HG03575 (cell line): ENCODE measurements at regions not wholly inside any gene's neighbourhood (a gene's known extent, or its start where the extent isn't known, plus 50 kb on each side); places are given as distances from the start of the nearest gene placed in this dataset.
"Not testable (repeated sequence)": the region's sequence is repeated elsewhere in the genome, so short reads cannot be mapped to it uniquely, and the experiment has no call there.

Source experiments
- ATAC-seq: cut with Tn5 transposase; IDR thresholded peaks from one replicate; pipeline ENCODE4 v1.9.1; 2021; ENCODE audit not compliant: unreplicated experiment, insufficient number of reproducible peaks, low FRiP score; ENCODE audit errors: extremely low read depth

DNA sequence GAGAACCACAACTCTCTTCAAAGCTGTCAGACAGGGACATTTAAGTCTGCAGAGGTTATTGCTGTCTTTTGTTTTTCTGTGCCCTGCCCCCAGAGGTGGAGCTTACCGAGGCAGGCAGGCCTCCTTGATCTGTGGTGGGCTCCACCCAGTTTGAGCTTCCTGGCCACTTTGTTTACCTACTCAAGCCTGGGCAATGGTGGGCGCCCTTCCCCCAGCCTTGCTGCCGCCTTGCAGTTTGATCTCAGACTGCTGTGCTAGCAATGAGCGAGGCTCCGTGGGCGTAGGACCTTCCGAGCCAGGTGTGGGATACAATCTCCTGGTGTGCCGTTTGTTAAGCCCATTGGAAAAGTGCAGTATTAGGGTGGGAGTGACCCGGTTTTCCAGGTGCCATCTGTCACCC lies 822.1 kb downstream of the KCNMA1 start:
- ATAC-seq = not testable (repeated sequence)

DNA sequence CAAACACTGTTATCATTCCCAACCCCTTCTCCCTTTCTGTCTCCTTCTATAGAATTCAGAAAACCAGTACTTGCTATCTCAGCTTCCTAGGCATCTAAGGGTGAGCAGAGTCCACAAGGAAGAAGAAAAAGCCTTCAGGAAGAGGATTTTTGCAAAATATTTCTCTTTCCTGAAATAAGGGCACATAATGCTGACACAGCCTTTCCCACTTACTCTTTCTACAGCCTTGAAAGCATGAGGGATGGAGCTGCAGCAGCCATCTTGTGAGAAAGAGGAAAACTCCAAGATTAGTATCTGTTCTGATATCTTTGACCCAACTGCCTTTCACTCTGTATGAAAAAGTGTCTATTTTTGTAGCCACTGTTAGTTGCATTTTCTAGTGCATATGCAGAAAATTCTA lies 826.2 kb downstream of the KCNMA1 start:
- ATAC-seq = no peak

DNA sequence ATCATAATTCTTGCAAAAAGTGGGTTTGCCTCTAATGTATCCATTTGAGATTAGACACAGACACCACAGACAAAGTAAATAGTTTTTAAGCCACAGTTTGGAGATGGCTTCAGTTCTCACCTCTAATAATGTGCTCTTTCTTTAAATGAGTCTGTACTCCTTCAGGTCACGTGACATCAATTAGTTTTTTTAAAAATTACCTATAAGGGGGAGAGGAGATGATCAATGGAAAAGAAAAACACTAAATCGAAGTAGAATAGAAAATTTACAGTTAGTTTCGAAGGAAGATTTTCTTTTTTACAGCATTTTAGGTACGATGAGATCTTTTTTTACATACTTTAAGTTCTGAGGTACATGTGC lies 849.2 kb downstream of the KCNMA1 start:
- no peak for ATAC-seq

DNA sequence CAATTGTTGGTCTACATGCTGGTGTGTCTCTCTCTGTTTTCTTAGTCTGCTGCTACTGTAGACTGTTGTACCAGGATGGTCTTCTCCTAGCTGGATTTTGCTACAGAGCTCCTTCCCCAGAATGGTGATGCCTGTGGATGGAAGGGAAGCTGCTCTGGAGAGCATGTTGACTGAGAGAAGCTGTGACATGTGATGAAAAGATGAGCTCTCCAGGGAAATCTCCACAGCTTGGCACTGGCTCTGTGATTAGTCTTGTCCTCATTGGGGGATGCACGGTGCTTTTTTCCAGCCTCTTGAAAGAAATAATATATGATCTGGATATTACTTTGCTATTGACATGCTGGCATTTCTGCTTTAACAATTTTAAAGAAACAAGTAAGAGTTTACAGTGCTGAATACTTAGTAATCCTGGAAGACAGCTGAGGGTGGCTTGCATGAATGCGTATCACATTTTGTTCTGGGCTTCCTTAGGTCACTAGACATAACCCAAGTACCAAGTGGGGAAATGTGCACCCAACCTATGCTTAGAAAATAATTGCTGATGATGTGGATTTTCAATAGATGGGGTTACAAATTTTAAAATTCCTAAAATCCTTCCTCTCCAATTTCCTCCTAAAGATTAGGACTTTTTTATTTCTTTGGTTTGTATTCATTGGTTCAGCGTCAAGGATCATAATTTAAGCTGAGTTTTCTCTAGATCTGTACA lies 849.7 kb downstream of the KCNMA1 start:
- ATAC-seq = no peak

DNA sequence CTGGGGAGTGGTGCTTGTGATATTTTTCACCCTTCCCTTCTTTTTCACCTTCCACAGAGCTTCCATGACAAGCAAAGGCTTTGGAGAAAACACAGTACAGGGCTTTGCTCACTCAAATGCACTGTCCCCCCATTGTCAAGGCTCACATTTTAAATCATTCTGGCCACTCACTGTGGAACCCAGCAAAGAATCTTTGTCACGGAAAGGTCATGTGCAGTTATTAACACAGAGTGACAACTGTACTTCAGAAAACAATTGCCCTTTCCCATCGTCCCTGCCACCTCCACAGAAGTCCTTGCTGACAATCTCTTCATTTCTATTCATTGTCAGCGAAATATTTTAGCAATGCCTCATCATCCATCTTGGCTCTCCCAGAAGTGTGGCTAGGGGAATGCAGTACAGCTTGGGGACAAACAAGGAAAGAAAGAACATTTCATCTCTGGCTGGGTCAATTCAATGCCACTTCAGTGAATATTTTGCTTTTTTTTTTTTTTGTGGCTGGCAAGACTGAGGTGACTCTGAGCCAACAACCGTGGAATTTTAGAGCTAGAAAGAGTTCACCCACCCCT lies 851.0 kb downstream of the KCNMA1 start:
- no peak for ATAC-seq

DNA sequence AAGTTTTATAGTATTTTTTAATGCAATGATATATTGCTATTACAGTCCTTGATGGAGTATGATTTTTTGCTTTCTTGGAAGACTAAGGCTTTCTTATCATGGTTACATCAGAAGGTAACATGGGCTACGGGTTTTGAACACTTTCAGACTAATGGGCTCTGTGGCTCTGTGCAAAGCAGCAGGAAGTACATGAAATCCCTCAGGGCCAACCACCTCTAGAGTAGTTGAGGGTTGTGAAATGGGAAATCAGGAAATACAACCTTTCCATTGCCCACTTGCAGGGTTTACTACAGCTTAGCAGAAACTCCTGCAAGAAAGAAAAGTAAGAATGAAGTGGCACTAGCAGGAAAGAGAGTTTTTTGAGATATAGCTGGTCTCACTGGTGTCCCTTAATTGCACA lies 853.5 kb downstream of the KCNMA1 start:
- ATAC-seq = no peak

DNA sequence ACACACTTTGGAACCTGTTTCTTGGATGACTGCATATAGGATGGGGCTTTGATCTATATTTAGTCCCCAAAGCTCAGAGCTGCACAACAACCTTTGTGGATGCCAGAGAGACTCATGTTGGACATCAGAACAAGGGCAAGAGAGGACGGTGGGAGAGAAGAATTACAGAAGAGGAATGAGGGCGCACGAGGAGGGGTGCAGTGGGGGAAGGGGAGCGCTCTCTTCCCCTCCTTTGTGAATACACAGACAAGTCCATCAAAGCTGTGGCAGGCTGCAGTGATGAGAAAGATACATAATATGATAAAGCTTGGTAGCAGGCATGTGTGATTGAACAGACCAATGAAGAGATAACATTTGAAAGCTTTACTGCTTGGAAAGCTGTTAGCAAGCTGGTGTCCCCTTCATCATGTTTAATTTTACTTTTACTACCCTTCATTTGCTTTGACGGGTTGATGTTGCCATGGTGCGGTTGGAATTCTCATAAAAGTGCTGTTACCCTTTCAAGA lies 857.8 kb downstream of the KCNMA1 start:
- ATAC-seq = no peak

DNA sequence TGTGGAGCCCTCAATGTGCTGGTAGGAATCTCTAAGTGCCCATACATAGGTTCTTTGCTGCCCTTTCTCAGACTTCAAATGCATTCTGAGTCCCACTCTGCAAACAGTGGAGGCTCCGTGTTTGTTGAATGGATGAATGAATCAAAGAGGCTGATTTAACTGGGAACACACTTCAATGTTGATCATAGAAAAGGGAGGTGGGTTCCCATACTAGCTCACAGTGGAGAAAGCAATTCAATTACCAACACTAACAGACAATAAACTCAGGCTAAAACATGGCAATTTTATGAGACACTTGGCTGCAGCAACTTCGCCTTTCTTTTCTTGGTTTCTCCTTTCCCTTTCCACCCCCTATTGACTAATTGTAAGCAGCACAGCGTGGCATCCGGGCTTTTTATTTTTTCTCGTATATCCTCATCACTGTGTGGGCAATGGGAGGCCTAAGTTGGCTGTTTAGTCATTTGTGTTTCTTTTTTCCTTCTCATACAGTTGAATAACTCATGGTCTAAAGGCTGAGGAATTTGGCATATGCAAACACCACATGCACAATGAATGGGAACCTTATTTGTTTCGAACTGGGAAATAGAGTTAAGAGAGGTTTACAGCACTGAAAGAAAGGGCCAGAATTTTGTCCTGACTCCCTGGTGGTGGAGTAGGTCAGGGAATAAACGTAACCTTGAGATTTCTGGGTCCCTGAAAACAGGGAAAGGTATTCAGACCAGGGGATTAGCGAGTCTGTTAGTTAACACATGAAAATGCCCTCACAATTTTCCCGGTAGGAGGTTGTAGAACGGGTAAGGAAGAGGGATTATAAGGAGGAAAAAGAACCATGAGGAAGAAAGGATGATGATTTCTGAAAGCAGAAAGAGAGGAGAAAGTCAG lies 858.5 kb downstream of the KCNMA1 start:
- ATAC-seq = no peak

DNA sequence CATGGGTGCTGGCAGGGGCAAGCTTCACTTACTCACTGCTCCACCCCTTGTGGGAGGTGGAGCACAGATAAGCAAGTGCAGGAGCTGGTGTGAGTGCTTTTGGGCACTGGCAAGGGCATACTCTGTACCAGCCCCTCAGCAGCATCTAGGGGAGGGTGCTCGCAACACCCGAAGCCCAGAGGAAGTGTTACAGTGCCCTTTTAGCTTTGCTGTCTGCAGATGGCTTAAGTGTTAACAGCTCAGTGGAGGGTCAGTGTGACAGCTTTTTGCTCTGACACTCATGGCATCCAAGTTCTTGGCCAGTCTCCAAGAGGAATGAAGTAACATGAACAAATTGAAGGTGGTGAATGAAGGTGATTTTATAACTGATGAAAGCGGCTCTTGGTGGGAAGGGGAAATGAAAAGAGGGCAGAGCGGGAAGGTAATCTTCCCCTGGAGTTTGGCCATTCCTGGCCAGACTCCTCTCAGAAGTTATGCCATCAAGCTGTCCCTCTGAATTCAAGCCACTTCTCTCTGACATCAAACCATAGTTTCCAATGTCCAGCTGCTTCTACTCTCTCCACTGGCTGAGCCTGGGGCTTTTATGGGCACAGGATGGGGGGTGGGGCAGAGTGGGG lies 862.5 kb downstream of the KCNMA1 start:
- ATAC-seq = no peak

DNA sequence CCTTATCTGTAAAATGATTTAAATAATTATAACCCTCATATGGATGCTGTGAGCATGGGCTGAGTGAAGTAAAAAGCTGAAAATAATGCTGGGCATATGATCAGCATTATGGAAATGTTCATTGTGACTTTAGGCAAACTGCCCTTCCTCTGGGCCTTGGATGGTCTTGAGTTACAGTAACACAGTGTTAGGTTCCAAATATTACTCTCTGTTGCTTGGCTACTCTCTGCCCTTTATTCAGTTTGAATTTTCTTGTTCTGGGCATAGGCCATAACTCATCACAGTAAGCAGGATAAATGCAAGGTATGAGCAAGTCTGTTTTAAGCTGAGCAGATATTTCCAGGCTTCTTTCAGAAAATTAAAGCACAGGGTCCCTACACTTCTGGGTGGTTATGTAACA lies 868.0 kb downstream of the KCNMA1 start:
- no peak for ATAC-seq

DNA sequence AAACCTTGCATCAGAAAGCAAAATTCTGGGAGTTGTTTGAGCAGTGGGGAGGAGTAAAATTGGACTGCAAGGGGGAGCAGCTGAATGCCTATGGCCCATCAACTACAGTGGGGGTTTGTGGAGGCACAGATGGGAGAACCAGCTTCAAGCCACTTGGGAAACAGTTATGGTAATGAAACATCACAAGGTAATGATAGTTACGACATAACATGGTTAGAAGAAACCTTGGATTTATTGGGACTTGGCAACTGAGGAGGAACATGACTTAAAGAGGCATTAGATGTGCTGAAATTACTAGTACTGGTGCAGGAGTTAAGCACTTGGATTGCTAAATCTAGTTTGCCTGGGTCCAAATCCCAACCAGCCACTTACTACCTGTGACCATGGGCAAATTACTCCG lies 868.4 kb downstream of the KCNMA1 start:
- ATAC-seq = no peak

DNA sequence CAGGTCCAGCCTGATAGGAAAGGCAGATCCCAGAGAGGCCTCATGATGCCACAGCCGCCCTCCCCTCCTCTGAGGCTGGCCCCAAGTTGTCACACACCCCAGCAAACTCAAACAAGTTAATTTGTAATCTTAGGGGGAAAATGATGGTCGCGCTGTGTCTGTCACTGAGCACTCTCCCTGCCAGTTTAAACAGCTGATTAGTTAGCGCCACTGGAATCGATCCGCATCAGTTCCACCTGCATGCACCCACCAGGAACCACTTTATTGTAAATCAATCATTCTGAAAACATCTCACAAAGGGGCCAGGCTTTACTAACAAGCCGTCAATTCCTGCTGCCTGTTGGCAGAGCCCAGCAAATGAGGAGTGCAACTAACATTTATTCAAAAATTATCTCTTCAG lies 870.9 kb downstream of the KCNMA1 start:
- ATAC-seq = no peak

DNA sequence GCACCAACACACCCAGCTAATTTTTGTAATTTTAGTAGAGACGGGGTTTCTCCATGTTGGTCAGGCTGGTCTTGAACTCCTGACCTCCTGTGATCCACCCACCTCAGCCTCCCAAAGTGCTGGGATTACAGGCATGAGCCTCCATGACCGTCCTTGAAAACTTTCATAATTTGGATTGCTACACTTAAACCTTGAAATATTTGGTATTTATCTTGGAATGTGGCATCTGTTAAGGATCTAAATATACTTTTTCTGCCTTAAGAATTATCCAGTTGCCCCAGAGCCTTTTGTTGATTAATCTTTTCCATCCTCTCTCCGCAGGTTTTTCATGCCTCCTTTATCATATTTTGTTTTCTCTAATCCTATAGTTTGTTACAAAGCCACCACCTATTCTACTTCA lies 872.7 kb downstream of the KCNMA1 start:
- not testable (repeated sequence) for ATAC-seq

DNA sequence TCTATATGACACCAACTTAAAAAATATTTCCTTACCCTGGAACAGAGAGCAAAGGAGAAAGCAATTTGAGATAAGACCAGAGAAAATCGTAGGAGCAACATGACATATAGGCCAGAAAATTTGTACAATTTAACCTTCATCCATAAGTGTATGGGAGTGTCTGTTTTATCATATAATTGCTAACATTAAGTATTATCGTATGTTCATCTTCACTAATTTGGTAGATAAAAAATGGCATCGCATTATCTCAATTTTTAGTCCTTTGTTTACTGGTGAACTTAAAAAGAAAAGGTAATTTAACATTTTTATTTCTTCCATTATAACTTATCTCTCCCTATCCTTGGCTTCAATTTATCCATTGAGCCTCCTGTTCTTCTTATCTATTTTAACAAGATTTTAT lies 873.4 kb downstream of the KCNMA1 start:
- ATAC-seq = no peak

DNA sequence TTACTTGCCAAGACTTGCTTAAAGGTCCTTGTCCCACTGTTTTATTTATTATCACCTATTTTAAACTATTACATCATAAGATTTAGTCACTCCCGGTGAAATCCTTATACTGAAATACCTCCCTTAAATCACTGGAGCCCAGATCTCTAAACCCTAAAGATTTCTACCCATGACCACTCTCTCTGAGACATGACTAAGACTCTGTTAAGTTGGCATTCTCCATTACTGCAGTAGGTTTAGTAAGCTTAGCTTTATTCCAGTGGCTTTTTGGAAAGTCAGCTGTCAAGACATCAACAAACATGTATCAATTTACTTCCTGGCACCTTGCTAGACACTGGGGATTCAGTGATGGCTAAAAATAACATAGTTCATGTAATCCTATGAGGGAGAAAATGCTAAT lies 874.2 kb downstream of the KCNMA1 start:
- ATAC-seq = no peak

DNA sequence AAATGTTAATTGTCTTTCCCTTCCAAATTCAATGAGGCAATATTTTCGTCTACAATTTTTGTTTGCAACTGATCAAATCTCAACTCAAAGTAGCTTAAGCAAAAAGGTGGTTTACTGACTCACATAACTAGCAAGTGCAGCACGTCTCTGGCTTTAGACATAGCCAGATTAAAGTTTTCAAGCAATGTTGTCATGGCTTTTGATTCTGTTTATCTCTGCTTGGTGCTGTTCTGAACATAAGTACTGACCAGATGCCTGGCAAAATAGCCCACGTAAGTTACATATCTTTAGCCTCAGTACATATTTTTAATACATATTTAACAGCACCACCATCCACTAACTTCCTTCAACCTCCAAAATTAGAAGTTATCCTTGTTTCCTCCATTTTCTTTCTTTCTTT lies 877.9 kb downstream of the KCNMA1 start:
- no peak for ATAC-seq

DNA sequence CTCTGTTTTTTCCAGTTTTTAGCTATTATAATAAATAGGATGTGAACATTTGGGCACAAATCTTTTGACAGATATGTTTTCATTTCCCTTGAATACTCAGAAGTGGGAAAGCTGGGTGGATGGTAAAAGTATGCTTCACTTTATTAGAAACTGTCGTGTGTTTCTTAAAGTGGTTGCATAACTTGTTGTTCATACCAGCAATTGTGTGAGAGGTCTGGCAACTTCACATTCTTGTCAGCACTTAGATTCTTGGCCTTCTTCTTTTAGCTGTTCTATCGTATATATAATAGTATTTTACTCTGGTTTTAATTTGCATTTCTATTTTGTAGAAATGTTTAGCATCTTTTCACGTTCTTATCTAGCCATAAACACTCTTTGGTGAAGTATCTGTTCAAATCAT lies 894.4 kb downstream of the KCNMA1 start:
- no peak for ATAC-seq

DNA sequence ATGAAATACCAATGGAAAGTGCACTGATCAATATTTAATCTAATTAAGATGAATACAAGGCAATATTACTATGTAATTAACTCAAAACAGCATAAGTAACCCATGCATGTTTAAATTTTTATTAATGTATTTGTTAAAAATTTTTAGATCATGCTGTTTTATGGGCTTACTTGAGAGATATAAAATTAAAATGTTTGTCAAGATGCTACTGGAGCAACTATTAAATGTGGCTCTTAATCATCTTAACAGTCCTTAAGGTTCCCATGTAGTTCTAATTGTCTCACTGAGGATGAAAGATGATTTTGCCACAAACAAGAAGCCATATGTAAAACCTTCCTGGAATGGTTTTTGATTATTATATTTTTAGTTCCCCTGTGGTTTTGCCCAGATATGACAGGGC lies 897.1 kb downstream of the KCNMA1 start:
- no peak for ATAC-seq

DNA sequence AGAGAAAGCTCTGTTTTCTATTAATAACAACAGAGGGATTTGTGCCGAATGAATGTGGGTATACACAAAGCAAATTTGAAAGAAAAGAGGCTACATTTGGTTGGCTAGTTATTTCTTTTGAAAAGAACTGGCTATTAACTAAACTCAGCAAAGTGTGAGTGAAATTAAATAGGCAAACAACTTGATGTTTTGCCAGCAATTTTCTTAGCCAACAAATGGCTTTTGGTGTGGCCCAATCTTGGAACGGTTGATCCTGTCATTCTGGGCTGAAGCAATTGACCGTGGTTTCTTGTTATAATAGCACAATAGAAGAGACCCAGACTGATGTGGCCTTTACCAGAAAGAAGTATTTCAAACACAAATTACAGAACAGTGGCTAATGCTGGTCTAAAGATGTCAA lies 898.6 kb downstream of the KCNMA1 start:
- no peak for ATAC-seq
